Vagina (tissue), 2 donors: ENCODE measurements at regions not wholly inside any gene's neighbourhood (a gene's known extent, or its start where the extent isn't known, plus 50 kb on each side); places are given as distances from the start of the nearest gene placed in this dataset.
A peak's percentile ranks its signal among the peaks of the same experiment; 100 is the strongest.

Experiments
- DNase-seq, 2 donors: peaks; one replicate each; pipeline ENCODE4 v3.0.0-alpha.2; 2017; ENCODE audit errors: extremely low spot score in 2 of 2
- H3K27ac ChIP-seq: fragments of 200-600 bp; sonication (generic); one replicate; pipeline ENCODE4 v1.5.1; 2019
- H3K27me3 ChIP-seq: fragments of 200-600 bp; sonication (generic); one replicate; pipeline ENCODE4 v1.5.1; 2019
- H3K36me3 ChIP-seq, 2 donors: fragments of 200-600 bp; sonication (generic); one replicate each; pipeline ENCODE4 v1.5.1; 2017 to 2019
- H3K4me1 ChIP-seq: fragments of 200-600 bp; sonication (generic); one replicate; pipeline ENCODE4 v1.5.1; 2019
- H3K4me3 ChIP-seq, 2 donors: fragments of 200-600 bp; sonication (generic); 1 replicate in 1 of 2; 2 replicates in 1 of 2; pipeline ENCODE4 v1.5.1; 2016 to 2019
- H3K9me3 ChIP-seq: fragments of 200-600 bp; sonication (generic); one replicate; pipeline ENCODE4 v1.5.1; 2019
- CTCF ChIP-seq, 3 experiments: fragments of 450-650 bp in 2 of 3; fragments of 200-600 bp in 1 of 3; sonication (generic) in 1 of 3; IDR thresholded peaks; one replicate each; pipeline ENCODE4 v1.5.1; 2017 to 2019; ENCODE audit warnings: antibody characterized with exemption in 3 of 3, mild to moderate bottlenecking in 2 of 3, moderate library complexity in 2 of 3
- POLR2A ChIP-seq, 2 donors: fragments of 450-650 bp; IDR thresholded peaks; one replicate each; pipeline ENCODE4 v1.6.1; 2017; ENCODE audit warnings: antibody characterized with exemption in 2 of 2, mild to moderate bottlenecking in 2 of 2, moderate library complexity in 2 of 2
- POLR2AphosphoS5 ChIP-seq, 2 donors: sonication (generic); formaldehyde crosslinking; IDR thresholded peaks; one replicate each; pipeline ENCODE4 v1.9.0; 2017; ENCODE audit warnings: antibody characterized with exemption in 2 of 2, mild to moderate bottlenecking in 2 of 2, low read depth in 1 of 2; ENCODE audit not compliant: insufficient read depth in 1 of 2
- intact Hi-C: fragments of 100-400 bp; cut with DNase I; formaldehyde crosslinking; loops from one replicate; pipeline ENCODE4 v1.15.1; 2023

GRCh38 chr3:159928071-159928491 lies 60.6 kb upstream of the IL12A start:
- intact Hi-C loops, result no loop called here
- peak in 1 of 2 donors; percentile 74 for DNase-seq
- H3K27ac ChIP-seq, result no peak overlapping the region

GRCh38 chr3:159928666-159929065 lies 60.0 kb upstream of the IL12A start:
- no peaks in the 10 kb centered on the region for H3K36me3 ChIP-seq
- no peak for DNase-seq
- H3K4me3 ChIP-seq, result no peak overlapping the region
- no peak for TF ChIP-seq CTCF (IDR thresholded peaks at IDR 0.05)
- TF ChIP-seq POLR2A (IDR thresholded peaks at IDR 0.05), result no peak
- no peak for TF ChIP-seq POLR2AphosphoS5 (IDR thresholded peaks at IDR 0.05; ENCODE audit: insufficient read depth in 1 of 2, low read depth in 1 of 2)
- H3K9me3 ChIP-seq, result peaks cover under 1% of the 10 kb centered on the region
- intact Hi-C loops, result no loop called here
- no peaks in the 10 kb centered on the region for H3K27me3 ChIP-seq
- H3K4me1 ChIP-seq, result no peaks in the 10 kb centered on the region
- H3K27ac ChIP-seq, result no peak overlapping the region

More at GRCh38 chr3:159928071-159928491, 60.6 kb upstream of the IL12A start:
- no peaks in the 10 kb centered on the region for H3K36me3 ChIP-seq
- TF ChIP-seq CTCF (IDR thresholded peaks at IDR 0.05) (no peak), POLR2AphosphoS5 (IDR thresholded peaks at IDR 0.05; ENCODE audit: insufficient read depth in 1 of 2, low read depth in 1 of 2) (no peak), POLR2A (IDR thresholded peaks at IDR 0.05) (no peak)
- H3K27me3 ChIP-seq, result no peaks in the 10 kb centered on the region
- no peaks in the 10 kb centered on the region for H3K4me1 ChIP-seq
- no peak overlapping the region for H3K4me3 ChIP-seq
- H3K9me3 ChIP-seq, result no peaks in the 10 kb centered on the region

- Histone ChIP-seq H3K27ac (no peak overlapping the region), H3K9me3 (peaks cover 8% of the 10 kb centered on the region), H3K4me1 (no peaks in the 10 kb centered on the region), H3K36me3 (no peaks in the 10 kb centered on the region), H3K4me3 (no peak overlapping the region), H3K27me3 (no peaks in the 10 kb centered on the region)
- intact Hi-C loops, result no loop called here
- DNase-seq, result no peak
- TF ChIP-seq CTCF (IDR thresholded peaks at IDR 0.05), result no peak
- TF ChIP-seq POLR2AphosphoS5 (IDR thresholded peaks at IDR 0.05; ENCODE audit: insufficient read depth in 1 of 2, low read depth in 1 of 2), result no peak
- TF ChIP-seq POLR2A (IDR thresholded peaks at IDR 0.05), result no peak
These were observed 59.2 kb upstream of the IL12A start for GRCh38 chr3:159929171-159930141.

GRCh38 chr3:159934216-159934615 lies 54.4 kb upstream of the IL12A start:
- DNase-seq, result no peak
- Histone ChIP-seq H3K9me3 (peaks cover 9% of the 10 kb centered on the region), H3K4me1 (no peaks in the 10 kb centered on the region), H3K4me3 (no peak overlapping the region), H3K36me3 (no peaks in the 10 kb centered on the region), H3K27ac (no peak overlapping the region), H3K27me3 (no peaks in the 10 kb centered on the region)
- intact Hi-C loops, result no loop called here
- TF ChIP-seq POLR2A (IDR thresholded peaks at IDR 0.05), result no peak
- no peak for TF ChIP-seq CTCF (IDR thresholded peaks at IDR 0.05)
- no peak for TF ChIP-seq POLR2AphosphoS5 (IDR thresholded peaks at IDR 0.05; ENCODE audit: insufficient read depth in 1 of 2, low read depth in 1 of 2)

- Histone ChIP-seq H3K4me3 (no peak overlapping the region), H3K9me3 (peaks cover 9% of the 10 kb centered on the region), H3K4me1 (no peaks in the 10 kb centered on the region), H3K27ac (no peak overlapping the region), H3K27me3 (no peaks in the 10 kb centered on the region), H3K36me3 (no peaks in the 10 kb centered on the region)
- intact Hi-C loops, result no loop called here
- no peak for DNase-seq
- no peak for TF ChIP-seq POLR2A (IDR thresholded peaks at IDR 0.05)
- no peak for TF ChIP-seq CTCF (IDR thresholded peaks at IDR 0.05)
- no peak for TF ChIP-seq POLR2AphosphoS5 (IDR thresholded peaks at IDR 0.05; ENCODE audit: insufficient read depth in 1 of 2, low read depth in 1 of 2)
These were observed 52.1 kb upstream of the IL12A start for GRCh38 chr3:159936541-159936940.
